ENCODE measurements at regions not wholly inside any gene's neighbourhood (a gene's known extent, or its start where the extent isn't known, plus 50 kb on each side); places are given as distances from the start of the nearest gene placed in this dataset.

- DNase-seq (ENCODE audit: extremely low read depth, low read depth, low spot score): no peak
These were observed 621.0 kb downstream of the CCER1 start for GRCh38 chr12:90333939-90334338.

- DNase-seq (ENCODE audit: extremely low read depth, low read depth, low spot score): no peak
These were observed 621.6 kb downstream of the CCER1 start for GRCh38 chr12:90333424-90333823.

- no peak for DNase-seq (ENCODE audit: extremely low read depth, low read depth, low spot score)
These were observed 623.2 kb downstream of the CCER1 start for GRCh38 chr12:90331821-90332220.

- DNase-seq (ENCODE audit: extremely low read depth, low read depth, low spot score): peak; percentile 78
These were observed 622.6 kb upstream of the ATP2B1 start for GRCh38 chr12:90331262-90331661.

- peak; percentile 55 for DNase-seq (ENCODE audit: extremely low read depth, low read depth, low spot score)
These were observed 619.4 kb upstream of the ATP2B1 start for GRCh38 chr12:90327793-90328743.

- DNase-seq (ENCODE audit: extremely low read depth, low read depth, low spot score): no peak
These were observed 614.6 kb upstream of the ATP2B1 start for GRCh38 chr12:90323217-90323616.

GRCh38 chr12:90322006-90322405, 613.4 kb upstream of the ATP2B1 start:
- no peak for DNase-seq (ENCODE audit: extremely low read depth, low read depth, low spot score)

GRCh38 chr12:90321369-90321768, 612.7 kb upstream of the ATP2B1 start:
- no peak for DNase-seq (ENCODE audit: extremely low read depth, low read depth, low spot score)

GRCh38 chr12:90311561-90311960, 602.9 kb upstream of the ATP2B1 start:
- DNase-seq (ENCODE audit: extremely low read depth, low read depth, low spot score): no peak

GRCh38 chr12:90305379-90305778, 596.7 kb upstream of the ATP2B1 start:
- no peak for DNase-seq (ENCODE audit: extremely low read depth, low read depth, low spot score)

GRCh38 chr12:90304231-90304630, 595.6 kb upstream of the ATP2B1 start:
- no peak for DNase-seq (ENCODE audit: extremely low read depth, low read depth, low spot score)

GRCh38 chr12:90303771-90304170, 595.1 kb upstream of the ATP2B1 start:
- no peak for DNase-seq (ENCODE audit: extremely low read depth, low read depth, low spot score)

- DNase-seq (ENCODE audit: extremely low read depth, low read depth, low spot score): no peak
These were observed 593.0 kb upstream of the ATP2B1 start for GRCh38 chr12:90301561-90302133.

- DNase-seq (ENCODE audit: extremely low read depth, low read depth, low spot score): no peak
These were observed 592.5 kb upstream of the ATP2B1 start for GRCh38 chr12:90301095-90301494.

GRCh38 chr12:90299666-90300065, 591.0 kb upstream of the ATP2B1 start:
- no peak for DNase-seq (ENCODE audit: extremely low read depth, low read depth, low spot score)

GRCh38 chr12:90299121-90299520, 590.5 kb upstream of the ATP2B1 start:
- DNase-seq (ENCODE audit: extremely low read depth, low read depth, low spot score): no peak

GRCh38 chr12:90298289-90298948, 589.8 kb upstream of the ATP2B1 start:
- DNase-seq (ENCODE audit: extremely low read depth, low read depth, low spot score): no peak

GRCh38 chr12:90295858-90296257, 587.2 kb upstream of the ATP2B1 start:
- no peak for DNase-seq (ENCODE audit: extremely low read depth, low read depth, low spot score)

GRCh38 chr12:90292183-90292582, 583.5 kb upstream of the ATP2B1 start:
- DNase-seq (ENCODE audit: extremely low read depth, low read depth, low spot score): no peak

- no peak for DNase-seq (ENCODE audit: extremely low read depth, low read depth, low spot score)
These were observed 582.6 kb upstream of the ATP2B1 start for GRCh38 chr12:90290980-90291975.

All from glomerular endothelial cell (primary cell).